ENCODE measurements at regions not wholly inside any gene's neighbourhood (a gene's known extent, or its start where the extent isn't known, plus 50 kb on each side); places are given as distances from the start of the nearest gene placed in this dataset.
"Not testable (repeated sequence)": the region's sequence is repeated elsewhere in the genome, so short reads cannot be mapped to it uniquely, and the experiment has no call there.

DNA sequence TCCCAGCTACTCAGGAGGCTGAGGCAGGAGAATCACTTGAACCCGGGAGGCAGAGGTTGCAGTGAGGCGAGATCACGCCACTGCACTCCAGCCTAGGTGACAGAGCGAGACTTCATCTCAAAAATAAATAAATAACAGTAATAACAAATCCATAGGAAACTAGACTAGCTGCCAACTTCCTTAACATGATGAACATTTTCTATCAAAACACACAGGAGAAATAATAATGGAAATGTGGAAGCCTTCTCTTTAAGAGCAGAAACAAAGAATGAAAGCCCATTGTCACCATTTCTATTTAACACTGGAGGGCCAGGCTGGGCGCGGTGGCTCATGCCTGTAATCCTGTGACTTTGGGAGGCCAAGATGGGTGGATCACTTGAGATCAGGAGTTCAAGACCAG is 56.7 kb upstream of the SMURF2 start:
- TF ChIP-seq, protein P1, sequence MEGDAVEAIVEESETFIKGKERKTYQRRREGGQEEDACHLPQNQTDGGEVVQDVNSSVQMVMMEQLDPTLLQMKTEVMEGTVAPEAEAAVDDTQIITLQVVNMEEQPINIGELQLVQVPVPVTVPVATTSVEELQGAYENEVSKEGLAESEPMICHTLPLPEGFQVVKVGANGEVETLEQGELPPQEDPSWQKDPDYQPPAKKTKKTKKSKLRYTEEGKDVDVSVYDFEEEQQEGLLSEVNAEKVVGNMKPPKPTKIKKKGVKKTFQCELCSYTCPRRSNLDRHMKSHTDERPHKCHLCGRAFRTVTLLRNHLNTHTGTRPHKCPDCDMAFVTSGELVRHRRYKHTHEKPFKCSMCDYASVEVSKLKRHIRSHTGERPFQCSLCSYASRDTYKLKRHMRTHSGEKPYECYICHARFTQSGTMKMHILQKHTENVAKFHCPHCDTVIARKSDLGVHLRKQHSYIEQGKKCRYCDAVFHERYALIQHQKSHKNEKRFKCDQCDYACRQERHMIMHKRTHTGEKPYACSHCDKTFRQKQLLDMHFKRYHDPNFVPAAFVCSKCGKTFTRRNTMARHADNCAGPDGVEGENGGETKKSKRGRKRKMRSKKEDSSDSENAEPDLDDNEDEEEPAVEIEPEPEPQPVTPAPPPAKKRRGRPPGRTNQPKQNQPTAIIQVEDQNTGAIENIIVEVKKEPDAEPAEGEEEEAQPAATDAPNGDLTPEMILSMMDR (conservative IDR thresholded peaks at IDR 0.05 in 1 of 2, IDR thresholded peaks at IDR 0.05 in 1 of 2; ENCODE audit: extremely low read depth in 1 of 2, insufficient read depth in 1 of 2, low read depth in 1 of 2, low read length in 2 of 2): not testable (repeated sequence)
- not testable (repeated sequence) for TF ChIP-seq EZH2 (IDR thresholded peaks at IDR 0.05; ENCODE audit: borderline replicate concordance, low read length)

All from mammary epithelial cell (primary cell).